HepG2 (cell line): ENCODE measurements at regions not wholly inside any gene's neighbourhood (a gene's known extent, or its start where the extent isn't known, plus 50 kb on each side); places are given as distances from the start of the nearest gene placed in this dataset.

Experiments
- ATAC-seq: fragments of 200-7000 bp; cut with Tn5 transposase; 3 replicates; pipeline ENCODE4 v1.9.1; 2020; ENCODE audit warnings: mild to moderate bottlenecking, moderate library complexity
- BruUV-seq: library from RNA; stranded (reverse); fragments of 400-500 nt; replicated peaks from 2 replicates; lab custom pipeline; 2021; lab: Mats Ljungman, UMichigan
- CTCF ChIA-PET: fragments of 300-600 bp; formaldehyde crosslinking; extraction: SDS; loops from one replicate; lab custom pipeline; 2021; ENCODE audit warnings: low total read pairs, inconsistent platforms, low intra/inter-chr PET ratio; lab: Yijun Ruan, JAX
- POLR2A ChIA-PET: fragments of 350-600 bp; sonication (Branson Sonifier 250); formaldehyde crosslinking; loops from one replicate; lab custom pipeline; 2020; ENCODE audit warnings: antibody characterized with exemption, inconsistent platforms; lab: Yijun Ruan, JAX
- DNase-seq: peaks from one replicate; pipeline ENCODE4 v3.0.0-alpha.2; 2015; ENCODE audit warnings: low spot score
- FAIRE-seq: peaks from 3 replicates; lab custom pipeline; 2011; peaks lifted over from hg19 to GRCh38; lab: Jason Lieb, UNC
- H2AFZ ChIP-seq: one replicate; pipeline ENCODE4 v1.6.1; 2011; ENCODE audit warnings: low read length, inconsistent platforms
- H3K27ac ChIP-seq: fragments of 300-600 bp; 3 replicates; pipeline ENCODE4 v1.8.0; 2011; ENCODE audit warnings: mixed run types, mild to moderate bottlenecking, mixed read lengths, low read length, inconsistent platforms; ENCODE audit not compliant: insufficient read depth; ENCODE audit errors: extremely low read length
- H3K27me3 ChIP-seq, 2 experiments: fragments of 200-600 bp in 1 of 2; 2 replicates in 1 of 2; 3 replicates in 1 of 2; pipeline versions ENCODE4 v1.6.0 to v1.8.0; 2011; ENCODE audit warnings: low read length in 2 of 2, mild to moderate bottlenecking in 2 of 2, moderate library complexity in 2 of 2, inconsistent platforms in 1 of 2; ENCODE audit not compliant: insufficient read depth in 2 of 2, control insufficient read depth in 1 of 2
- H3K36me3 ChIP-seq, 2 experiments: fragments of 200-600 bp in 1 of 2; replicated peaks in 1 of 2; 2 replicates in 1 of 2; 3 replicates in 1 of 2; pipeline versions ENCODE4 v1.5.1 to v1.8.0; 2011; ENCODE audit warnings: low read length in 2 of 2, inconsistent platforms in 1 of 2; ENCODE audit not compliant: insufficient read depth in 2 of 2, control insufficient read depth in 1 of 2
- H3K4me1 ChIP-seq: 2 replicates; pipeline ENCODE4 v1.5.1; 2012; ENCODE audit warnings: low read length, inconsistent platforms; ENCODE audit not compliant: insufficient read depth
- H3K4me2 ChIP-seq: 2 replicates; pipeline ENCODE4 v1.6.0; 2011; ENCODE audit warnings: low read depth, low read length, inconsistent platforms
- H3K4me3 ChIP-seq, 3 experiments: fragments of 200-600 bp in 1 of 3; sonication (generic), shearing (Covaris generic) in 1 of 3; replicated peaks in 1 of 3; 2 replicates each; pipeline ENCODE4 v1.5.1; 2011 to 2016; ENCODE audit warnings: low read length in 3 of 3, inconsistent platforms in 2 of 3, low read depth in 2 of 3, mild to moderate bottlenecking in 2 of 3, control low read depth in 1 of 3, mixed read lengths in 1 of 3; ENCODE audit not compliant: insufficient read depth in 1 of 3
- H3K79me2 ChIP-seq: one replicate; pipeline ENCODE4 v1.6.1; 2011; ENCODE audit warnings: low read length, inconsistent platforms; ENCODE audit not compliant: insufficient read depth
- H3K9ac ChIP-seq: 2 replicates; pipeline ENCODE4 v1.6.0; 2011; ENCODE audit warnings: mild to moderate bottlenecking, low read depth, low read length, inconsistent platforms; ENCODE audit not compliant: insufficient read depth
- H3K9me3 ChIP-seq: 2 replicates; pipeline ENCODE4 v1.5.1; 2012; ENCODE audit warnings: mild to moderate bottlenecking, low read length
- H4K20me1 ChIP-seq: 2 replicates; pipeline ENCODE4 v1.6.0; 2011; ENCODE audit warnings: inconsistent platforms, mild to moderate bottlenecking, low read length, moderate library complexity; ENCODE audit not compliant: insufficient read depth
- CENPBD1 ChIP-seq: sonication (generic); formaldehyde crosslinking; IDR thresholded peaks from 2 replicates; pipeline ENCODE4 v1.8.0; 2022; ENCODE audit warnings: missing genetic modification reagents, low read depth, mild to moderate bottlenecking, borderline replicate concordance
- FOXC1 ChIP-seq: sonication (generic); formaldehyde crosslinking; IDR thresholded peaks from 2 replicates; pipeline ENCODE4 v1.8.0; 2022; ENCODE audit warnings: mild to moderate bottlenecking, missing genetic modification reagents, borderline replicate concordance
- FOXO1 ChIP-seq: sonication (generic); formaldehyde crosslinking; IDR thresholded peaks from 2 replicates; pipeline ENCODE4 v1.4.0; 2020; ENCODE audit warnings: missing genetic modification reagents
- HBP1 ChIP-seq: IDR thresholded peaks from 2 replicates; pipeline ENCODE4 v1.6.1; 2016; ENCODE audit warnings: low read depth, control low read depth
- MYPOP ChIP-seq: sonication (generic); formaldehyde crosslinking; IDR thresholded peaks from 2 replicates; pipeline ENCODE4 v1.8.1; 2023; ENCODE audit warnings: mild to moderate bottlenecking, moderate library complexity, missing genetic modification reagents
- NFYC ChIP-seq: IDR thresholded peaks from 2 replicates; pipeline ENCODE4 v1.6.1; 2016; ENCODE audit warnings: missing genetic modification reagents, missing compliant biosample characterization
- SAFB2 ChIP-seq: sonication (generic); formaldehyde crosslinking; IDR thresholded peaks from 2 replicates; pipeline ENCODE4 v1.5.1; 2020; ENCODE audit warnings: missing genetic modification reagents, low read depth, mild to moderate bottlenecking, borderline replicate concordance
- SMAD9 ChIP-seq: sonication (generic); formaldehyde crosslinking; IDR thresholded peaks from 2 replicates; pipeline ENCODE4 v1.5.1; 2020; ENCODE audit warnings: mild to moderate bottlenecking, missing genetic modification reagents
- TGIF2 ChIP-seq: IDR thresholded peaks from 2 replicates; pipeline ENCODE4 v1.6.1; 2016; ENCODE audit warnings: control low read depth, missing compliant biosample characterization
- YEATS4 ChIP-seq: sonication (generic); formaldehyde crosslinking; IDR thresholded peaks from 2 replicates; pipeline ENCODE4 v1.4.0; 2020; ENCODE audit warnings: missing genetic modification reagents, borderline replicate concordance
- ZNF329 ChIP-seq: sonication (generic); formaldehyde crosslinking; IDR thresholded peaks from 2 replicates; pipeline ENCODE4 v1.9.0; 2021; ENCODE audit warnings: low read depth, mild to moderate bottlenecking, missing genetic modification reagents
- ZNF34 ChIP-seq: sonication (generic); formaldehyde crosslinking; IDR thresholded peaks from 2 replicates; pipeline ENCODE4 v1.4.0; 2020; ENCODE audit warnings: mild to moderate bottlenecking, missing genetic modification reagents, borderline replicate concordance
- ZNF782 ChIP-seq: sonication (generic); formaldehyde crosslinking; IDR thresholded peaks from 2 replicates; pipeline ENCODE4 v1.4.0; 2020; ENCODE audit warnings: missing genetic modification reagents, mild to moderate bottlenecking, borderline replicate concordance
- WGBS: methylation state at CpG from one replicate; pipeline ENCODE4 v1.1.6; 2017; ENCODE audit warnings: low lambda C conversion rate; 5-methylcytosine and 5-hydroxymethylcytosine counted together
- in situ Hi-C: cut with HindIII; loops from 2 replicates; pipeline ENCODE4 v1.10.0; 2017; ENCODE audit warnings: low pct_unique_long_range_greater_than_20kb; ENCODE audit not compliant: extremely low pct_ligation_motif_present
- intact Hi-C: fragments of 100-400 bp; cut with micrococcal nuclease; formaldehyde crosslinking; loops from one replicate; pipeline ENCODE4 v1.10.0; 2022; ENCODE audit not compliant: unreplicated experiment
- TF ChIP-seq, protein P1 (sequence below): IDR thresholded peaks from 2 replicates; pipeline ENCODE4 v1.6.1; 2016; ENCODE audit warnings: missing compliant biosample characterization, missing genetic modification reagents, borderline replicate concordance
- TF ChIP-seq, protein P2 (sequence below): sonication (generic); formaldehyde crosslinking; IDR thresholded peaks from 2 replicates; pipeline ENCODE4 v1.8.1; 2022; ENCODE audit warnings: mild to moderate bottlenecking, missing genetic modification reagents
- TF ChIP-seq, protein P3 (sequence below): sonication (generic); formaldehyde crosslinking; IDR thresholded peaks from 2 replicates; pipeline ENCODE4 v1.4.0; 2020; ENCODE audit warnings: low read depth, missing genetic modification reagents

GRCh38 chr15:45428491-45428890, 50.1 kb upstream of the GATM start:
- Histone ChIP-seq H3K27ac (no peak overlapping the region), H3K4me1 (peaks cover 24% of the 10 kb centered on the region)
- no peak for TF ChIP-seq FOXC1 (CRISPR knock-in tag)
- TF ChIP-seq, protein P1, sequence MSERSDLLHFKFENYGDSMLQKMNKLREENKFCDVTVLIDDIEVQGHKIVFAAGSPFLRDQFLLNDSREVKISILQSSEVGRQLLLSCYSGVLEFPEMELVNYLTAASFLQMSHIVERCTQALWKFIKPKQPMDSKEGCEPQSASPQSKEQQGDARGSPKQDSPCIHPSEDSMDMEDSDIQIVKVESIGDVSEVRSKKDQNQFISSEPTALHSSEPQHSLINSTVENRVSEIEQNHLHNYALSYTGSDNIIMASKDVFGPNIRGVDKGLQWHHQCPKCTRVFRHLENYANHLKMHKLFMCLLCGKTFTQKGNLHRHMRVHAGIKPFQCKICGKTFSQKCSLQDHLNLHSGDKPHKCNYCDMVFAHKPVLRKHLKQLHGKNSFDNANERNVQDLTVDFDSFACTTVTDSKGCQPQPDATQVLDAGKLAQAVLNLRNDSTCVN (CRISPR knock-in tag): no peak
- TF ChIP-seq TGIF2: no peak
- no peak for TF ChIP-seq ZNF34
- no peak for TF ChIP-seq HBP1 (CRISPR knock-in tag)
- no peak for TF ChIP-seq SMAD9 (CRISPR knock-in tag)
- no peak for TF ChIP-seq FOXO1 (CRISPR knock-in tag)
- TF ChIP-seq NFYC: no peak
- TF ChIP-seq, protein P2, sequence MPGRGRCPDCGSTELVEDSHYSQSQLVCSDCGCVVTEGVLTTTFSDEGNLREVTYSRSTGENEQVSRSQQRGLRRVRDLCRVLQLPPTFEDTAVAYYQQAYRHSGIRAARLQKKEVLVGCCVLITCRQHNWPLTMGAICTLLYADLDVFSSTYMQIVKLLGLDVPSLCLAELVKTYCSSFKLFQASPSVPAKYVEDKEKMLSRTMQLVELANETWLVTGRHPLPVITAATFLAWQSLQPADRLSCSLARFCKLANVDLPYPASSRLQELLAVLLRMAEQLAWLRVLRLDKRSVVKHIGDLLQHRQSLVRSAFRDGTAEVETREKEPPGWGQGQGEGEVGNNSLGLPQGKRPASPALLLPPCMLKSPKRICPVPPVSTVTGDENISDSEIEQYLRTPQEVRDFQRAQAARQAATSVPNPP (CRISPR knock-in tag): no peak
- TF ChIP-seq, protein P3, sequence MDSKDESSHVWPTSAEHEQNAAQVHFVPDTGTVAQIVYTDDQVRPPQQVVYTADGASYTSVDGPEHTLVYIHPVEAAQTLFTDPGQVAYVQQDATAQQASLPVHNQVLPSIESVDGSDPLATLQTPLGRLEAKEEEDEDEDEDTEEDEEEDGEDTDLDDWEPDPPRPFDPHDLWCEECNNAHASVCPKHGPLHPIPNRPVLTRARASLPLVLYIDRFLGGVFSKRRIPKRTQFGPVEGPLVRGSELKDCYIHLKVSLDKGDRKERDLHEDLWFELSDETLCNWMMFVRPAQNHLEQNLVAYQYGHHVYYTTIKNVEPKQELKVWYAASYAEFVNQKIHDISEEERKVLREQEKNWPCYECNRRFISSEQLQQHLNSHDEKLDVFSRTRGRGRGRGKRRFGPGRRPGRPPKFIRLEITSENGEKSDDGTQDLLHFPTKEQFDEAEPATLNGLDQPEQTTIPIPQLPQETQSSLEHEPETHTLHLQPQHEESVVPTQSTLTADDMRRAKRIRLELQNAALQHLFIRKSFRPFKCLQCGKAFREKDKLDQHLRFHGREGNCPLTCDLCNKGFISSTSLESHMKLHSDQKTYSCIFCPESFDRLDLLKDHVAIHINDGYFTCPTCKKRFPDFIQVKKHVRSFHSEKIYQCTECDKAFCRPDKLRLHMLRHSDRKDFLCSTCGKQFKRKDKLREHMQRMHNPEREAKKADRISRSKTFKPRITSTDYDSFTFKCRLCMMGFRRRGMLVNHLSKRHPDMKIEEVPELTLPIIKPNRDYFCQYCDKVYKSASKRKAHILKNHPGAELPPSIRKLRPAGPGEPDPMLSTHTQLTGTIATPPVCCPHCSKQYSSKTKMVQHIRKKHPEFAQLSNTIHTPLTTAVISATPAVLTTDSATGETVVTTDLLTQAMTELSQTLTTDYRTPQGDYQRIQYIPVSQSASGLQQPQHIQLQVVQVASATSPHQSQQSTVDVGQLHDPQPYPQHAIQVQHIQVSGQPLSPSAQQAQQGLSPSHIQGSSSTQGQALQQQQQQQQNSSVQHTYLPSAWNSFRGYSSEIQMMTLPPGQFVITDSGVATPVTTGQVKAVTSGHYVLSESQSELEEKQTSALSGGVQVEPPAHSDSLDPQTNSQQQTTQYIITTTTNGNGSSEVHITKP (CRISPR knock-in tag): no peak
- TF ChIP-seq ZNF782 (CRISPR knock-in tag): no peak
- TF ChIP-seq YEATS4 (CRISPR knock-in tag): no peak
- TF ChIP-seq ZNF329 (CRISPR knock-in tag): no peak
- no peak for TF ChIP-seq MYPOP
- no peak for TF ChIP-seq SAFB2 (CRISPR knock-in tag)
- TF ChIP-seq CENPBD1 (CRISPR knock-in tag): no peak
- TF ChIP-seq, all 625 proteins: peak for 0
- WGBS: 25% methylated on average over 9 of the region's 9 CpGs
- CTCF ChIA-PET: interaction anchor here (3.4 to 6.3 kb wide), 2 partner anchors 28 to 186 kb away, joined by 15 to 195 read pairs; no protein-coding TSS in a partner anchor
- H3K4me3 ChIP-seq: no peak overlapping the region
- H3K9ac ChIP-seq: no peak overlapping the region
- H3K79me2 ChIP-seq: no peaks in the 10 kb centered on the region
- H3K4me2 ChIP-seq: peak overlapping the region; percentile 65; the same call in 1 of the 2 replicates
- H3K36me3 ChIP-seq: no peaks in the 10 kb centered on the region
- DNase-seq (no peak), ATAC-seq (no peak), FAIRE-seq (no peak)
- H4K20me1 ChIP-seq: no peaks in the 10 kb centered on the region
- H3K9me3 ChIP-seq: no peaks in the 10 kb centered on the region
- in situ Hi-C loops: no loop called here
- H2AFZ ChIP-seq: no peak overlapping the region
- H3K27me3 ChIP-seq: no peaks in the 10 kb centered on the region
- BruUV-seq: no TSS peak
- intact Hi-C loops: no loop called here
- POLR2A ChIA-PET: no interaction called here
